ENCODE measurements at regions not wholly inside any gene's neighbourhood (a gene's known extent, or its start where the extent isn't known, plus 50 kb on each side); places are given as distances from the start of the nearest gene placed in this dataset.
"Not testable (repeated sequence)": the region's sequence is repeated elsewhere in the genome, so short reads cannot be mapped to it uniquely, and the experiment has no call there.

DNA sequence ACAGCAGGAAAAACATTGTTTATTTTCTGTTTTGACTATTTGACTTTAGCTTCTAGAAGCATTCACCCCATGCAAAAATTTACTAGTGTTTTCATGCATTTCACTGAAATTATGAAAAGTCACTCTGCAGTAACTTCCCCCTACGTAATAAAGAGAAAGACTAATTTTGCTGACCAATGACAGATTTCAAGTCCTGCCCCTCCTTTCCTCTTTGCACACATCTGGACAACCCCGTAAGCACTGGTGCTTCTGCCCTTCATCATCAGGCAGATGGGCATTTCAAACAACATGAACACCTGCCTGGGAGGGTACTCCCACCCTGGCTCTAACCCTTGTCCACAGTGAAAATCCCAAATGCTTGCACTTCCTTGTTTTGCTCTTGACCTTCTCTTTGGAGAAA is 815.0 kb upstream of the ID2 start:
- no peak for TF ChIP-seq CTCF (IDR thresholded peaks at IDR 0.05; ENCODE audit: insufficient read depth in 1 of 2, low read depth in 1 of 2, low read length in 1 of 2, severe bottlenecking in 1 of 2, unreplicated experiment in 1 of 2)
- no peak overlapping the region for H3K27ac Mint-ChIP-seq (ENCODE audit: unreplicated experiment)
- no TSS peak for BruUV-seq (replicated peaks)
- DNase-seq = no peak
- Histone ChIP-seq H3K9me3 (no peaks in the 10 kb centered on the region), H3K4me1 (no peaks in the 10 kb centered on the region), H3K36me3 (ENCODE audit: control insufficient read depth, insufficient read depth, low read length) (no peaks in the 10 kb centered on the region), H3K4me3 (ENCODE audit: low read depth, low read length) (no peak overlapping the region), H3K27me3 (replicated peaks; ENCODE audit: control insufficient read depth, insufficient read depth, low read length) (no peaks in the 10 kb centered on the region; the same call in 1 of the 2 replicates)
- H3K9me3 Mint-ChIP-seq (ENCODE audit: unreplicated experiment) = no peaks in the 10 kb centered on the region
- peaks cover 11% of the 10 kb centered on the region for H3K27me3 Mint-ChIP-seq (ENCODE audit: insufficient read depth, unreplicated experiment)
- no peaks in the 10 kb centered on the region for H3K4me1 Mint-ChIP-seq (ENCODE audit: low read depth, unreplicated experiment)
- H3K36me3 Mint-ChIP-seq (ENCODE audit: insufficient read depth, unreplicated experiment) = no peaks in the 10 kb centered on the region
- no peak overlapping the region for H3K4me3 Mint-ChIP-seq (ENCODE audit: unreplicated experiment)
- POLR2A ChIA-PET = no interaction called here
- CTCF ChIA-PET = no interaction called here
- intact Hi-C loops (cut with micrococcal nuclease; ENCODE audit: unreplicated experiment) = no loop called here

GRCh38 chr2:7867867-7868266 is 814.0 kb upstream of the ID2 start:
- Histone ChIP-seq H3K4me1 (no peaks in the 10 kb centered on the region), H3K36me3 (ENCODE audit: control insufficient read depth, insufficient read depth, low read length) (no peaks in the 10 kb centered on the region), H3K4me3 (ENCODE audit: low read depth, low read length) (no peak overlapping the region), H3K9me3 (no peaks in the 10 kb centered on the region), H3K27me3 (replicated peaks; ENCODE audit: control insufficient read depth, insufficient read depth, low read length) (no peaks in the 10 kb centered on the region; the same call in 1 of the 2 replicates)
- peaks cover 11% of the 10 kb centered on the region for H3K27me3 Mint-ChIP-seq (ENCODE audit: insufficient read depth, unreplicated experiment)
- H3K9me3 Mint-ChIP-seq (ENCODE audit: unreplicated experiment) = no peaks in the 10 kb centered on the region
- no peaks in the 10 kb centered on the region for H3K36me3 Mint-ChIP-seq (ENCODE audit: insufficient read depth, unreplicated experiment)
- BruUV-seq (replicated peaks) = no TSS peak
- no peak for DNase-seq
- H3K4me3 Mint-ChIP-seq (ENCODE audit: unreplicated experiment) = no peak overlapping the region
- H3K4me1 Mint-ChIP-seq (ENCODE audit: low read depth, unreplicated experiment) = no peaks in the 10 kb centered on the region
- no peak for TF ChIP-seq CTCF (IDR thresholded peaks at IDR 0.05; ENCODE audit: insufficient read depth in 1 of 2, low read depth in 1 of 2, low read length in 1 of 2, severe bottlenecking in 1 of 2, unreplicated experiment in 1 of 2)
- ChIA-PET CTCF (no interaction called here), POLR2A (no interaction called here)
- intact Hi-C loops (cut with micrococcal nuclease; ENCODE audit: unreplicated experiment) = no loop called here
- H3K27ac Mint-ChIP-seq (ENCODE audit: unreplicated experiment) = no peak overlapping the region

DNA sequence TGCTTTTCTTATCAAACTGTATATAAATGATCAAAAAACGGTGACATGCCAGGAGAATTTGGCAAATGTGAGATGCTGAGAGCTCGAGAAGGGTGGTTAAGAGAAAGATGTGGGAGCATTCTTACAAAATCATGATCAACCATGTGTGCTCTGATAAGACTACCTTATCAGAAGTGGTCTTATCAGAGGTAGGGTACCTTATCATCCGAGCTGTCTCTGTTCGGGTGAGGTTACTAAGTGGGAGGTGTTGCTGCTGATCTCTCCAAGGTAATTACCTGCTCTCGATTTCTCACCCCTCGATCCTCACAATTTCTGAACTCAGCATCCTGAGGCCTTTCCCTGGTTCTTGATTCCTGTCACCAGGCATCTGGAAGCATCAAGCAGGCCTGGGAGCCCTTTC is 813.0 kb upstream of the ID2 start:
- Mint-ChIP-seq H3K27ac (ENCODE audit: unreplicated experiment) (no peak overlapping the region), H3K4me1 (ENCODE audit: low read depth, unreplicated experiment) (no peaks in the 10 kb centered on the region), H3K36me3 (ENCODE audit: insufficient read depth, unreplicated experiment) (no peaks in the 10 kb centered on the region), H3K4me3 (ENCODE audit: unreplicated experiment) (no peak overlapping the region), H3K27me3 (ENCODE audit: insufficient read depth, unreplicated experiment) (peaks cover 11% of the 10 kb centered on the region), H3K9me3 (ENCODE audit: unreplicated experiment) (no peaks in the 10 kb centered on the region)
- BruUV-seq (replicated peaks) = no TSS peak
- H3K27me3 ChIP-seq (replicated peaks; ENCODE audit: control insufficient read depth, insufficient read depth, low read length) = no peaks in the 10 kb centered on the region; the same call in 1 of the 2 replicates
- H3K36me3 ChIP-seq (ENCODE audit: control insufficient read depth, insufficient read depth, low read length) = no peaks in the 10 kb centered on the region
- ChIA-PET POLR2A (no interaction called here), CTCF (no interaction called here)
- no peak overlapping the region for H3K4me3 ChIP-seq (ENCODE audit: low read depth, low read length)
- no peak for DNase-seq
- H3K4me1 ChIP-seq = no peaks in the 10 kb centered on the region
- H3K9me3 ChIP-seq = no peaks in the 10 kb centered on the region
- intact Hi-C loops (cut with micrococcal nuclease; ENCODE audit: unreplicated experiment) = no loop called here
- no peak for TF ChIP-seq CTCF (IDR thresholded peaks at IDR 0.05; ENCODE audit: insufficient read depth in 1 of 2, low read depth in 1 of 2, low read length in 1 of 2, severe bottlenecking in 1 of 2, unreplicated experiment in 1 of 2)

GRCh38 chr2:7876445-7876844 is 805.4 kb upstream of the ID2 start:
- DNase-seq; H3K9me3 ChIP-seq; H3K36me3 Mint-ChIP-seq (ENCODE audit: insufficient read depth, unreplicated experiment); BruUV-seq (replicated peaks); H3K27me3 Mint-ChIP-seq (ENCODE audit: insufficient read depth, unreplicated experiment); H3K27ac Mint-ChIP-seq (ENCODE audit: unreplicated experiment); H3K4me1 ChIP-seq; H3K4me3 ChIP-seq (ENCODE audit: low read depth, low read length); POLR2A ChIA-PET; H3K36me3 ChIP-seq (ENCODE audit: control insufficient read depth, insufficient read depth, low read length); CTCF ChIA-PET; H3K4me1 Mint-ChIP-seq (ENCODE audit: low read depth, unreplicated experiment); intact Hi-C loops (cut with micrococcal nuclease; ENCODE audit: unreplicated experiment); H3K4me3 Mint-ChIP-seq (ENCODE audit: unreplicated experiment); H3K9me3 Mint-ChIP-seq (ENCODE audit: unreplicated experiment); H3K27me3 ChIP-seq (replicated peaks; ENCODE audit: control insufficient read depth, insufficient read depth, low read length): not testable (repeated sequence)

DNA sequence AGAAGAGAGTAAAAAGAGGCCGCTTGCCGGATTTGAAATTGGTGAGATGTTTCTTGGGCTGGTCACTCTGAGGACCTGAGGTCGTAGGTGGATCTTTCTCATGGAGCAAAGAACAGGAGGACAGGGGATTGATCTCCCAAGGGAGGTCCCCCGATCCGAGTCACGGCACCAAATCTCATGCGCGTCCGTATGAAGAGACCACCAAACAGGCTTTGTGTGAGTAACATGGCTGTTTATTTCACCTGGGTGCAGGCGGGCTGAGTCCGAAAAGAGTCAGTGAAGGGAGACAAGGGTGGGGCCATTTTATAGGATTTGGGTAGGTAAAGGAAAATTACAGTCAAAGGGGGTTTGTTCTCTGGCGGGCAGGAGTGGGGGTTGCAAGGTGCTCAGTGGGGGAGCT is 803.6 kb upstream of the ID2 start:
- H3K27me3 Mint-ChIP-seq (ENCODE audit: insufficient read depth, unreplicated experiment); H3K27me3 ChIP-seq (replicated peaks; ENCODE audit: control insufficient read depth, insufficient read depth, low read length); H3K4me3 ChIP-seq (ENCODE audit: low read depth, low read length); DNase-seq; CTCF ChIA-PET; BruUV-seq (replicated peaks); H3K36me3 Mint-ChIP-seq (ENCODE audit: insufficient read depth, unreplicated experiment); H3K4me3 Mint-ChIP-seq (ENCODE audit: unreplicated experiment); H3K9me3 ChIP-seq; H3K36me3 ChIP-seq (ENCODE audit: control insufficient read depth, insufficient read depth, low read length); H3K4me1 ChIP-seq; H3K4me1 Mint-ChIP-seq (ENCODE audit: low read depth, unreplicated experiment); intact Hi-C loops (cut with micrococcal nuclease; ENCODE audit: unreplicated experiment); H3K27ac Mint-ChIP-seq (ENCODE audit: unreplicated experiment); POLR2A ChIA-PET; H3K9me3 Mint-ChIP-seq (ENCODE audit: unreplicated experiment): not testable (repeated sequence)

All from Caco-2 (cell line).